ENCODE measurements at regions not wholly inside any gene's neighbourhood (a gene's known extent, or its start where the extent isn't known, plus 50 kb on each side); places are given as distances from the start of the nearest gene placed in this dataset.

DNA sequence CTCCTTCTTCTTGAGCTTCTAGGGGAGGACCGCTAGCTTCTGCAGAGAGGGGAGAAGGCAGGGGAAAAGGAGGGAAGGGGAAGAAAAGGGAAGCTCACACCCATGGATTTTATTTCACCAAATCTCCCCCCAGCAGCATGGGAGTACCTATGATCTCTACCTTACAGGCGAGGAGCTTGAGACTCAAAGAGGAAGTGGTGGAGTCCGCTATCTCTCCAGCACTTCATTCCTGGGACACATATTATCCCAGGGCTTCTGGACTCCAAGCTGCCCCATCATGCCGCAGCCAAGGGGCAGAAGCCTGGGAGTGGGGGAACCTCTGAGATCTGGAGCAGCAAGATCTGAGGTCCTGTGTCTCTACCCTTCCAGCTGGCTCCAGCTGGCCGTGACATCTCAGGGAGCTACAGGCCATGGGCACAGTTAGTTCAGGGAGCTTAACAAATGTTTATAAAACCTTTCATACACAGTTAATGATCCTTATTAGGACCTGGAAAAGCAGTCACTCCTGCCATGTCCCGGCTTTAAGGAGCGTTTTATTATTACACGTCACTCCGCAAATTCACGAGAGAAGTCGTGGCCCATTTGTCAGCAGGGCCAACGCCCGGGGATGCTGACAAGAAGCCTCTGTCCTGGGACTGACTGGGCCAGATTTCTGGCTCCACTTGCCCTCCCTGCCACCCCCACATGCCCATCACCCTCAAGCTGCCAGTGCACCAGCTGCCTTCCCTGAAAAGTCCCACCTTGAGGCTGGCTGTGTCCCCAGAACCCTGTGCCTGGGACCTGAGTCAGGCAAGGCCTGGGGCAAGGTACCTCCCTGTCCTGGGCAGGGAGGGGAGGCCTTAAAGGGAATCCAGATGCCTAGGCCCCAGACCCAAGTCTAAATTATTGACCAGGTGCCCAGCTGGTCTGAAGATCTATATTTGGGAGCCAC is 132.1 kb upstream of the ZMIZ1 start:
- DNase-seq: no peak

DNA sequence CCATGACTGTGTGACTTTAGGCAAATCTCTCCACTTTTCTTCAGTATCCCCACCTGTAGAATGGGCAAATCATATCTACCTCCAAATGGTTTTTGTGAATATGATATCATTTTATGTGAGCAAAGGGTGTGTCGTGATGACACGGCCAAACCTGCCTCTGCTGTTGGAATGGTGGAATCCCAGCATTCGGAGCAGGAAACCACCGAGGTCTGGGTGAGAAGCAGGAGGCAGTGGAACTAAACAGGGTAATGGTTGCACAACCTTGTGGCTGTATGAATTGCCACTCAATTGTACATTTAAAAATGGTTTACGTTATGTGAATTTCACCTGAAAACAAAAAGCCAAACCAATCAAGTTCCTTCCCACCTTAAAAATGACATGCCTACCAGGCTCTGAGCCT is 131.4 kb upstream of the ZMIZ1 start:
- DNase-seq: no peak

- DNase-seq: peak in 1 of 2 experiments; percentile 8
These were observed 130.7 kb upstream of the ZMIZ1 start for GRCh38 chr10:78937800-78938694.

- no peak for DNase-seq
These were observed 129.8 kb upstream of the ZMIZ1 start for GRCh38 chr10:78938695-78939672.

DNA sequence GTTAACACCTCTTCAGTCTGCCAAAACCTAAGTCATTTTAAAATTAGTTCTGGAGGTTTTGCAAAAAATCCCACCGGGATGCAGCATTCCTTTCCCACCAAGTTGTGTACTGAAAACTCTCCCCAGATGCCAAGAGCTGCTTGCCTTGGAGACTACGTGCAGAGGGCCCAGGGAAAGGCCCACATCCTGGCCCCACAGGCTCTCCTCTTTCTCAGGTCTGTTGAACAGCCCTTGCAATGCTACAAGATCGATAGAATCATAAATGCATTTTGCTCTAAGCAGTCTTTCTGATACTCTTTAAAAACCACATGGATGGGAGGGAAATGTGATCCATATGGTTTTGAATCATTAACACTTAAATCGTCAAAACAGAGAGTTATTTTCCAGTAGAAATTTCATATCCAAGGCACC is 126.7 kb upstream of the ZMIZ1 start:
- DNase-seq: no peak

GRCh38 chr10:78944723-78945312 is 123.9 kb upstream of the ZMIZ1 start:
- DNase-seq: no peak

DNA sequence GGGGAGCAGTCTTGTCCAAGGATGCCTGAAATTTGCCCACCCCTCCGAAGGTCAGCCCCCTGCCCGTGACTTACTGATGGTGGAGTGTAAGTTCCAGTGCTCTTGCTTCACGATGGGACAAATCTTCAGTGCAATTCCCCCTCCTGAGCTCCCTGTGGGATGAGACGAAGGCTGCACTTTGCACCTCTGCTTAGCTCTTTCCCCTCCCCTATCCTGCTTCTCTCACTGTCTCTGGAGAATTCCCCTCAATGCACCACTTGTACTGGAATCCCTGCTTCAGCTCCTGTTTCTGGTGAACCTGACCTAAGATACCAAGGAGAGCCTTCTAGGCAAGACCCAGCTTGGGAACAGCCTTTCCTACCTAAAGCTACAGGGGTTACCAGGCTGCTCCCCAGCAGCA is 122.9 kb upstream of the ZMIZ1 start:
- no peak for DNase-seq

DNA sequence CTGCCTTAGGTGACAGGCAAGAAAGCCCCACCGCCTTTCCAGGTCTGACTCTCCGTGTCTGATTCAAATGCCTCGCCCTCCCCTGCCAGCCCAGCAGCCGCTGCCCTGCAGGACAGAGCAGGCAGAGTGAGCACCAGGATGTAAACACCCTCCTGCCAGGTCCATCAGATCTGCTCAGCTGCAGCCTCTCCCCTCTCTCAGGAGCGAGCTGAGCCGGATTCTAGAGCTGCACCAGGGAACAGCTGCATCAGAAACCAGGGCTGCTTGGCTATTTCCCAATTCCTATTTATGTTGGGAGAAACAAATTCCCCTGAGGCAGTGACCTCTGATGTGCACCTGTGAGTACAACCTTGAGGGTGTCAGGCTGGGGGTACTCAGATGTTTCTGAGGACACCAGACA is 121.5 kb upstream of the ZMIZ1 start:
- DNase-seq: no peak

DNA sequence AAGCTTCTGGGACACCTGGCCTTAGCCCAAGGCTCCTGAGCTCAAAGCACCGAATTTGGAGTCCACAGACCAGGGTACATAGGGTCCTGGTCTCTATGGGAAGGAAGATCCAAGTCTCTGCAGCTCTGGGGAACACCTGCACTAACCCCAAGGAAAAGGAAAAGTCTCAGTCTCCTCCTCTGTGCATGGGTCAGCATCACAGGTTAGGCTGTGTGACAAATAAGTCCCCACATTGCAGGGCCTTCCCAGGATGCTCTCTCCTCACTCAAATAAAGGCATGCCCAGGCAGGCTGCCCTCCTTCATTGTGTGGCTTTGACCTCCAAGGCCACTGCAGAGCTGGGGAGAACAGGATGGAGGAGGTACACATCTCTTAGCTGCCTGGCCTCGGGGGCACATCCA is 121.0 kb upstream of the ZMIZ1 start:
- no peak for DNase-seq

- no peak for DNase-seq
These were observed 120.1 kb upstream of the ZMIZ1 start for GRCh38 chr10:78948621-78949030.

DNA sequence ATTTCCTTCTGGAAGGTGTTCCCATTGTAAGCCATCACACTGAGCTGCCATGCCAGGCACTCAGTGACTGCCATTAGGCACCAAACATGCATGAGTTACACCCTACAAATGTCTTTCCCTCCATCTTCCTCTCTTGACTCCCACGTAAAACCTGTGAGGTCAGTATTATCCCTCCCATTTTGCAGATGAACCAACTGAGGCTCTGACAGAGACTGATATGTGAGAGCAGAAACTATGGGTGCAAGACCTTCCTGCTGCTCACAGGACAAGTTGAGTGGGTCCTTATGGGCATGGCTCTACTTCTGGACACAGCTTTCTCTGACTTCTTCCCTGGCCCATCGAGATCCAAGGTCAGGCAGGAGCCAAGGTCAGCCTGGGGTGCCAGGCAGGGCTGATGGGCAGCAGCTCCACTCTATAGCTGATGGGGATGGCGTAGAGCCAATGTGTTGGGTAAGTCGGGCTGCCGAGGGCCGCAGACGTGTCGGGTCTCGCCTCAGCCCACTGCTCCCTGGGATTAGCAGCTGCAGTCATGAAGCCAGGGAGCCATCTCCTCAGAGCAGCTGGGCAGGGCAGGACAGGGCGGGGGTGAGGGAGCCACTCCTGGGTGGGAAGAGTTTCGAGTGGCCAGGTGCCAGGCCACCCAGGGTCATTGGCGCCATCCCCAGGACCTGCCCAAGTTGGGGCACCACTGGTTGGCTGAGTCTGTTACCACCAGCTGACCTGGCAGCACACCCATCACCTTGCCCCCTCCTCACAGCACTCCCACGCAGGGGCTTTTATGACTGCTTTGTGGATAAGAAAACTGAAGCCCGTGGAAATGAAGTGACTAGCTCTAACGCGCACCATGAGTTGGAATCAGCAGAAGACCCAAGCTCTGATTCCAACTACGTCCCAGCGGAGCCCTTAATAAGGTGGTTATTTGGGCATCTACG is 117.8 kb upstream of the ZMIZ1 start:
- no peak for DNase-seq

DNA sequence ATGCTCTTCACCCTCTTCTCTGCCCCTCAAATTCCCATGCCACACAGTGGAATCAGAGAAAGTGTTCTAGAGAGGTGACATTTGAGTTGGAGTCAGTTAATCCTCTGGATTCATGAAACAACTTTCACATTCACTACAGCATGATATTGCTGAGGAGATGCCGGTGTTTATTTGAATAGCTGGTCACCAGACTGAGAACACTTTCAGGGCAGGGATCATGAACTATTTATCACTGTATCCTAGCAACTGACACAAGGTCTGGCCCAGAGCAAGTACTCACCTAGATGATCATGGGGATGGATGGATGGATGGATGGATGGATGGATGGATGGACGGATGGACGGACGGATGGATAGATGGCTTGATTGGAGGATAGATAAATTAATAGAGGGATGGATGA is 116.7 kb upstream of the ZMIZ1 start:
- DNase-seq: no peak

DNA sequence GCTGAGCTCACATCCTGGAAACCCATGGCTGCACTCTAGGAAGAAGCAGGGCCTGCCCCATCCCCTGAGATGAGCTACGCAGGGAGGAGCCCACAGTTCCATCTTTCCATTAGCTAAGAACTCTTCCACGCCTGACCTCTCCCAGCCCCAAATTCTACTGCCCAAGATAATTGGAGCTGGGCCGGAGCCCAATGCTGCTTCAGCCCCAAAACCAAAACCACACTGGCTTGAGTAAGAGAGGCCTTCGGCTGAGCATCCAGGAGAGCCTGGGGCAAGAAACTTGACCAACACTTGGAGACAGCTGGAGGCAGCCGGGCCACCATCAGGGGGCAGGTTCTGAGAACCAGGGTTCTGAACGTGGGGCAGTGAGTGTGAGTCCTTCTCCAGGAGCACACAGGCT is 116.1 kb upstream of the ZMIZ1 start:
- no peak for DNase-seq

GRCh38 chr10:78953113-78953798 is 115.5 kb upstream of the ZMIZ1 start:
- no peak for DNase-seq

GRCh38 chr10:78953799-78954297 is 114.9 kb upstream of the ZMIZ1 start:
- no peak for DNase-seq

- DNase-seq: no peak
These were observed 114.1 kb upstream of the ZMIZ1 start for GRCh38 chr10:78954689-78955088.

- no peak for DNase-seq
These were observed 113.6 kb upstream of the ZMIZ1 start for GRCh38 chr10:78955206-78955605.

DNA sequence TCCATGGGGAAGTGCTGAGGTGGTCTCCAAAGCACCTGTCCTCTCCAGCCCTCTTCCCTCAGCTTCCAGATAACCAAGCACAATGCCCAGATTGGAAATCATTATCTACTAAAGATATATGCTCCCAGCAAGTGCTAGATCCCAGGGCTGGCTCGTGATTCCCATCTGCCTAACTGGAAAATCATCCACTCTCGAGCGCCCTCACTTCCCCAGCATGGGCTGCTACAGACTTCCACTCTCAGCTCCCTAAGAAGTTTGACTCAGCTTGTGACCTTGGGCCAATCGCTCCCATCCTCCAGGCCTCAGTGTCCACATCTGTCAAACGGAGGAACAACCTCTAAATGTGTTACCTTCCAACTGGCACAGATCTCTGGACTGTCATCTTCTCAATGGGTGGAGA is 112.4 kb upstream of the ZMIZ1 start:
- no peak for DNase-seq

DNA sequence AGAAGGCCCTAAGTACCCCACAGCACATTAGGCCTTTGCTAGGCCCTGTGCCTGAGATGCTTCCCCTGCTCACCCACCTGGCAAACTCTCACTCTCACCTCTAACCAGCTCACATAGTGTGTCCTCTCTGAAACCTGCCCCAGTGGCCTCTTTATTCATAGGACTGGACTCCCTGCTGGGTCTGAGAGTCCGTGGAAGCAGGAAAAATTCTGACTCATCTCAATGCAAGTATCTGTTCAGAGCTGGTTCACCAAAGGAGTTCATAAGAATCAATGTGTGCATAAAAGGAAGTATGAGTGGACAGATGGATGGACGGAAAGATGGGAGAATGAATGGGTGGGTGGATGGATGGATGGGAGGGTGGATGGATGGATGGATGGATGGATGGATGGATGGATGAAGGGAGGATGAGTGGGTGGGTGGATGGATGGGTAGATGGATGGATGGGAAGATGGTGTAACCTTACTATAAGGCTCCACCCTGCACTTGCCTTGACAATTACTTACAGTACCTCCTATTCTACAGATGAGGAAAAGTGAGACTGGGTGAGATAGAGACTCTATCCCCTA is 111.2 kb upstream of the ZMIZ1 start:
- DNase-seq: no peak

All from AML-193 (cell line).